ENCODE measurements at regions not wholly inside any gene's neighbourhood (a gene's known extent, or its start where the extent isn't known, plus 50 kb on each side); places are given as distances from the start of the nearest gene placed in this dataset.

GRCh38 chr15:38720893-38721567 lies 156.4 kb upstream of the RASGRP1 start:
- H3K27ac ChIP-seq (ENCODE audit: low read depth, low read length) = no peak overlapping the region
- no peak for TF ChIP-seq EZH2phosphoT487 (conservative IDR thresholded peaks at IDR 0.05; ENCODE audit: low read length)
- no peak for TF ChIP-seq CTCF (IDR thresholded peaks at IDR 0.05; ENCODE audit: insufficient read depth, low read length, poor library complexity, severe bottlenecking)
- no peak overlapping the region for H3K9ac ChIP-seq (ENCODE audit: low read length)

GRCh38 chr15:38721568-38721945 lies 156.9 kb upstream of the RASGRP1 start:
- H3K9me2 ChIP-seq (replicated peaks; ENCODE audit: insufficient read depth, low read length) = no peaks in the 10 kb centered on the region
- H3K36me3 ChIP-seq (ENCODE audit: low read length) = no peaks in the 10 kb centered on the region
- no peak overlapping the region for H2AFZ ChIP-seq (ENCODE audit: low read depth, low read length, severe bottlenecking)
- TF ChIP-seq CTCF (IDR thresholded peaks at IDR 0.05; ENCODE audit: insufficient read depth, low read length, poor library complexity, severe bottlenecking) (no peak), EZH2phosphoT487 (conservative IDR thresholded peaks at IDR 0.05; ENCODE audit: low read length) (no peak)
- no peaks in the 10 kb centered on the region for H3K27me3 ChIP-seq (ENCODE audit: low read length)
- H4K20me1 ChIP-seq (ENCODE audit: low read depth, low read length) = no peaks in the 10 kb centered on the region
- H3K27ac ChIP-seq (ENCODE audit: low read depth, low read length) = no peak overlapping the region
- no peaks in the 10 kb centered on the region for H3K9me3 ChIP-seq (ENCODE audit: insufficient read depth, low read length)
- no peak overlapping the region for H3K9ac ChIP-seq (ENCODE audit: low read length)
- no peak overlapping the region for H3K4me2 ChIP-seq (ENCODE audit: low read depth, low read length, poor library complexity, severe bottlenecking)
- no peaks in the 10 kb centered on the region for H3K79me2 ChIP-seq (ENCODE audit: insufficient read depth, low read length)
- no peaks in the 10 kb centered on the region for H3F3A ChIP-seq (ENCODE audit: insufficient read depth)
- H3K4me3 ChIP-seq (ENCODE audit: insufficient read depth, low read length, poor library complexity, severe bottlenecking) = no peak overlapping the region

More at GRCh38 chr15:38720893-38721567, 156.4 kb upstream of the RASGRP1 start:
- H3K79me2 ChIP-seq (ENCODE audit: insufficient read depth, low read length) = no peaks in the 10 kb centered on the region
- H3K36me3 ChIP-seq (ENCODE audit: low read length) = no peaks in the 10 kb centered on the region
- no peak overlapping the region for H3K4me2 ChIP-seq (ENCODE audit: low read depth, low read length, poor library complexity, severe bottlenecking)
- no peaks in the 10 kb centered on the region for H3K27me3 ChIP-seq (ENCODE audit: low read length)
- H3F3A ChIP-seq (ENCODE audit: insufficient read depth) = no peaks in the 10 kb centered on the region
- H3K9me2 ChIP-seq (replicated peaks; ENCODE audit: insufficient read depth, low read length) = no peaks in the 10 kb centered on the region
- no peaks in the 10 kb centered on the region for H3K9me3 ChIP-seq (ENCODE audit: insufficient read depth, low read length)
- no peaks in the 10 kb centered on the region for H4K20me1 ChIP-seq (ENCODE audit: low read depth, low read length)
- no peak overlapping the region for H3K4me3 ChIP-seq (ENCODE audit: insufficient read depth, low read length, poor library complexity, severe bottlenecking)
- no peak overlapping the region for H2AFZ ChIP-seq (ENCODE audit: low read depth, low read length, severe bottlenecking)

- Histone ChIP-seq H2AFZ (ENCODE audit: low read depth, low read length, severe bottlenecking) (no peak overlapping the region), H3K27ac (ENCODE audit: low read depth, low read length) (no peak overlapping the region), H3K9ac (ENCODE audit: low read length) (no peak overlapping the region), H3K79me2 (ENCODE audit: insufficient read depth, low read length) (no peaks in the 10 kb centered on the region), H3K36me3 (ENCODE audit: low read length) (no peaks in the 10 kb centered on the region), H3K9me2 (replicated peaks; ENCODE audit: insufficient read depth, low read length) (no peaks in the 10 kb centered on the region), H3K4me3 (ENCODE audit: insufficient read depth, low read length, poor library complexity, severe bottlenecking) (no peak overlapping the region), H4K20me1 (ENCODE audit: low read depth, low read length) (no peaks in the 10 kb centered on the region), H3K4me2 (ENCODE audit: low read depth, low read length, poor library complexity, severe bottlenecking) (no peak overlapping the region), H3F3A (ENCODE audit: insufficient read depth) (no peaks in the 10 kb centered on the region), H3K27me3 (ENCODE audit: low read length) (no peaks in the 10 kb centered on the region), H3K9me3 (ENCODE audit: insufficient read depth, low read length) (no peaks in the 10 kb centered on the region)
- TF ChIP-seq EZH2phosphoT487 (conservative IDR thresholded peaks at IDR 0.05; ENCODE audit: low read length) (no peak), CTCF (IDR thresholded peaks at IDR 0.05; ENCODE audit: insufficient read depth, low read length, poor library complexity, severe bottlenecking) (no peak)
These were observed 157.6 kb upstream of the RASGRP1 start for GRCh38 chr15:38722236-38722635.

Measured in SU-DHL-6 (cell line).